B cell (primary cell): ENCODE measurements at regions not wholly inside any gene's neighbourhood (a gene's known extent, or its start where the extent isn't known, plus 50 kb on each side); places are given as distances from the start of the nearest gene placed in this dataset.

Source experiments
- ATAC-seq: fragments of 200-7000 bp; cut with Tn5 transposase; one replicate; pipeline ENCODE4 v1.10.0; 2021; ENCODE audit warnings: low read depth, mild to moderate bottlenecking, moderate number of reproducible peaks, moderate library complexity
- CTCF ChIA-PET: fragments of 350-600 bp; sonication (Branson Sonifier 250); formaldehyde crosslinking; loops from one replicate; lab custom pipeline; 2021; ENCODE audit warnings: antibody characterized with exemption, inconsistent platforms; lab: Charles Lee
- POLR2A ChIA-PET: fragments of 350-600 bp; sonication (Branson Sonifier 250); formaldehyde crosslinking; loops from one replicate; lab custom pipeline; 2021; ENCODE audit warnings: antibody characterized with exemption; lab: Charles Lee
- DNase-seq: peaks from one replicate; pipeline ENCODE4 v3.0.0; 2013
- H2AFZ ChIP-seq: 2 replicates; pipeline ENCODE4 v1.6.1; 2012; ENCODE audit warnings: mild to moderate bottlenecking, low read depth, low read length; ENCODE audit not compliant: insufficient read depth, poor library complexity, severe bottlenecking
- H3K27ac ChIP-seq, 2 donors: 1 replicate in 1 of 2; 2 replicates in 1 of 2; pipeline ENCODE4 v1.5.1; 2012 to 2013; ENCODE audit warnings: low read length in 2 of 2, mild to moderate bottlenecking in 2 of 2, moderate library complexity in 1 of 2
- H3K27me3 ChIP-seq, 4 experiments: fragments of 200-600 bp in 1 of 4; sonication (generic) in 1 of 4; replicated peaks in 1 of 4; 1 replicate in 2 of 4; 2 replicates in 2 of 4; pipeline versions ENCODE4 v1.6.1 to v1.7.0; 2013 to 2016; ENCODE audit warnings: low read length in 3 of 4, mild to moderate bottlenecking in 2 of 4, mixed read lengths in 1 of 4, moderate library complexity in 1 of 4; ENCODE audit not compliant: insufficient read depth in 4 of 4, control insufficient read depth in 3 of 4; ENCODE audit errors: control extremely low read depth in 1 of 4
- H3K36me3 ChIP-seq, 2 experiments: replicated peaks in 1 of 2; 1 replicate in 1 of 2; 2 replicates in 1 of 2; pipeline versions ENCODE4 v1.6.1 to v1.7.1; 2013; ENCODE audit warnings: low read length in 1 of 2; ENCODE audit not compliant: insufficient read depth in 2 of 2, control insufficient read depth in 1 of 2; ENCODE audit errors: control extremely low read depth in 1 of 2, extremely low read depth in 1 of 2
- H3K4me1 ChIP-seq, 2 donors: fragments of 200-600 bp in 1 of 2; sonication (generic) in 1 of 2; 1 replicate in 1 of 2; 2 replicates in 1 of 2; pipeline versions ENCODE4 v1.5.1 to v1.6.1; 2013 to 2017; ENCODE audit warnings: low read length in 2 of 2; ENCODE audit not compliant: control insufficient read depth in 2 of 2, insufficient read depth in 2 of 2
- H3K4me2 ChIP-seq: replicated peaks from 2 replicates; pipeline ENCODE3; 2012; ENCODE audit warnings: mild to moderate bottlenecking, low read depth, low read length; ENCODE audit not compliant: poor library complexity, severe bottlenecking
- H3K4me3 ChIP-seq, 5 experiments: fragments of 200-600 bp in 1 of 5; sonication (generic) in 1 of 5; 1 replicate in 3 of 5; 2 replicates in 2 of 5; pipeline versions ENCODE4 v1.5.1 to v1.7.0; 2011 to 2016; ENCODE audit warnings: low read length in 4 of 5, mild to moderate bottlenecking in 4 of 5, low read depth in 2 of 5, control low read depth in 1 of 5, moderate library complexity in 1 of 5; ENCODE audit not compliant: insufficient read depth in 1 of 5; ENCODE audit errors: control extremely low read depth in 1 of 5, extremely low read depth in 1 of 5
- H3K79me2 ChIP-seq: fragments of 200-600 bp; sonication (generic); one replicate; pipeline ENCODE4 v1.6.0; 2016; ENCODE audit warnings: low read length; ENCODE audit not compliant: control insufficient read depth, insufficient read depth
- H3K9ac ChIP-seq: fragments of 200-600 bp; sonication (generic); 2 replicates; pipeline ENCODE4 v1.6.1; 2017; ENCODE audit warnings: mild to moderate bottlenecking, low read length, moderate library complexity
- H3K9me3 ChIP-seq, 3 donors: one replicate each; pipeline versions ENCODE4 v1.6.1 to v1.7.1; 2013; ENCODE audit warnings: low read length in 2 of 3; ENCODE audit not compliant: control insufficient read depth in 2 of 3, insufficient read depth in 1 of 3; ENCODE audit errors: control extremely low read depth in 1 of 3
- H4K20me1 ChIP-seq: 2 replicates; pipeline ENCODE4 v1.6.0; 2012; ENCODE audit warnings: mild to moderate bottlenecking, low read length; ENCODE audit not compliant: insufficient read depth, control insufficient read depth, poor library complexity, severe bottlenecking
- H3K27ac Mint-ChIP-seq: one replicate; pipeline ENCODE4 v1.8.0; 2021; ENCODE audit warnings: mixed read lengths
- H3K27me3 Mint-ChIP-seq: one replicate; pipeline ENCODE4 v1.8.0; 2021; ENCODE audit warnings: mixed read lengths
- H3K4me1 Mint-ChIP-seq: one replicate; pipeline ENCODE4 v1.8.0; 2021; ENCODE audit warnings: mixed read lengths
- H3K4me3 Mint-ChIP-seq: one replicate; pipeline ENCODE4 v1.8.0; 2021; ENCODE audit warnings: mixed read lengths
- H3K9me3 Mint-ChIP-seq: one replicate; pipeline ENCODE4 v1.8.0; 2022; ENCODE audit warnings: mixed read lengths; ENCODE audit not compliant: insufficient read depth
- EZH2 ChIP-seq: IDR thresholded peaks from 2 replicates; pipeline ENCODE4 v1.6.1; 2012; ENCODE audit warnings: borderline replicate concordance, low read depth, mild to moderate bottlenecking, moderate library complexity, low read length; ENCODE audit not compliant: insufficient read depth, poor library complexity, severe bottlenecking
- WGBS: methylation state at CpG from one replicate; pipeline ENCODE4 v1.1.5; 2013; ENCODE audit warnings: missing lambda C conversion rate; ENCODE audit not compliant: insufficient coverage; 5-methylcytosine and 5-hydroxymethylcytosine counted together
- intact Hi-C: fragments of 100-400 bp; cut with micrococcal nuclease; formaldehyde crosslinking; loops from one replicate; pipeline ENCODE4 v1.10.0; 2022
- TF ChIP-seq, protein P1 (sequence below): fragments of 200-600 bp; IDR thresholded peaks from one replicate; pipeline ENCODE4 v1.8.0; 2022; ENCODE audit warnings: antibody characterized with exemption, mild to moderate bottlenecking

- intact Hi-C loops: no loop called here
- no peak overlapping the region for H3K4me3 ChIP-seq
- H3K4me2 ChIP-seq: no peak overlapping the region
- H3K36me3 ChIP-seq: no peaks in the 10 kb centered on the region
- no peaks in the 10 kb centered on the region for H4K20me1 ChIP-seq
- Mint-ChIP-seq H3K27me3 (no peaks in the 10 kb centered on the region), H3K4me3 (no peak overlapping the region), H3K27ac (no peak overlapping the region), H3K4me1 (no peaks in the 10 kb centered on the region), H3K9me3 (no peaks in the 10 kb centered on the region)
- H3K9me3 ChIP-seq: peaks cover 0 to 3% (median 0%) of the 10 kb centered on the region in 3 donors
- H3K27me3 ChIP-seq: no peaks in the 10 kb centered on the region
- DNase-seq (no peak), ATAC-seq (no peak)
- no peaks in the 10 kb centered on the region for H3K4me1 ChIP-seq
- TF ChIP-seq, protein P1, sequence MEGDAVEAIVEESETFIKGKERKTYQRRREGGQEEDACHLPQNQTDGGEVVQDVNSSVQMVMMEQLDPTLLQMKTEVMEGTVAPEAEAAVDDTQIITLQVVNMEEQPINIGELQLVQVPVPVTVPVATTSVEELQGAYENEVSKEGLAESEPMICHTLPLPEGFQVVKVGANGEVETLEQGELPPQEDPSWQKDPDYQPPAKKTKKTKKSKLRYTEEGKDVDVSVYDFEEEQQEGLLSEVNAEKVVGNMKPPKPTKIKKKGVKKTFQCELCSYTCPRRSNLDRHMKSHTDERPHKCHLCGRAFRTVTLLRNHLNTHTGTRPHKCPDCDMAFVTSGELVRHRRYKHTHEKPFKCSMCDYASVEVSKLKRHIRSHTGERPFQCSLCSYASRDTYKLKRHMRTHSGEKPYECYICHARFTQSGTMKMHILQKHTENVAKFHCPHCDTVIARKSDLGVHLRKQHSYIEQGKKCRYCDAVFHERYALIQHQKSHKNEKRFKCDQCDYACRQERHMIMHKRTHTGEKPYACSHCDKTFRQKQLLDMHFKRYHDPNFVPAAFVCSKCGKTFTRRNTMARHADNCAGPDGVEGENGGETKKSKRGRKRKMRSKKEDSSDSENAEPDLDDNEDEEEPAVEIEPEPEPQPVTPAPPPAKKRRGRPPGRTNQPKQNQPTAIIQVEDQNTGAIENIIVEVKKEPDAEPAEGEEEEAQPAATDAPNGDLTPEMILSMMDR: no peak
- TF ChIP-seq EZH2: no peak
- no CpG with 5 or more reads among the region's 3 CpGs for WGBS
- CTCF ChIA-PET: no interaction called here
- H3K27ac ChIP-seq: no peak overlapping the region
- no peak overlapping the region for H3K9ac ChIP-seq
- H3K79me2 ChIP-seq: no peaks in the 10 kb centered on the region
- POLR2A ChIA-PET: no interaction called here
- H2AFZ ChIP-seq: no peak overlapping the region
Observed at GRCh38 chr2:137842952-137843351, 121.3 kb upstream of the HNMT start.

GRCh38 chr2:137845422-137845821, 118.9 kb upstream of the HNMT start:
- Mint-ChIP-seq H3K4me1 (no peaks in the 10 kb centered on the region), H3K4me3 (no peak overlapping the region), H3K27me3 (peaks cover 3% of the 10 kb centered on the region), H3K9me3 (no peaks in the 10 kb centered on the region), H3K27ac (no peak overlapping the region)
- H4K20me1 ChIP-seq: no peaks in the 10 kb centered on the region
- ATAC-seq (no peak), DNase-seq (no peak)
- H3K9ac ChIP-seq: no peak overlapping the region
- no peaks in the 10 kb centered on the region for H3K4me1 ChIP-seq
- ChIA-PET POLR2A (no interaction called here), CTCF (no interaction called here)
- intact Hi-C loops: no loop called here
- no peak overlapping the region for H3K27ac ChIP-seq
- no peaks in the 10 kb centered on the region for H3K27me3 ChIP-seq
- H3K9me3 ChIP-seq: peaks cover 0 to 3% (median 0%) of the 10 kb centered on the region in 3 donors
- H3K79me2 ChIP-seq: no peaks in the 10 kb centered on the region
- H3K4me2 ChIP-seq: no peak overlapping the region
- H2AFZ ChIP-seq: no peak overlapping the region
- no peak overlapping the region for H3K4me3 ChIP-seq
- no peak for TF ChIP-seq EZH2
- TF ChIP-seq, protein P1: no peak
- H3K36me3 ChIP-seq: no peaks in the 10 kb centered on the region
